ENCODE measurements at regions not wholly inside any gene's neighbourhood (a gene's known extent, or its start where the extent isn't known, plus 50 kb on each side); places are given as distances from the start of the nearest gene placed in this dataset.

- TF ChIP-seq CTCF (IDR thresholded peaks at IDR 0.05): peak in 2 of 3 donors; percentile 19 to 21
- no peak for TF ChIP-seq POLR2A (IDR thresholded peaks at IDR 0.05)
- no peak for TF ChIP-seq EP300 (IDR thresholded peaks at IDR 0.05)
These were observed 158.4 kb downstream of the TENT5D start for GRCh38 chrX:80578517-80579105.

Data from ovary (tissue), 3 donors.